ENCODE measurements at regions not wholly inside any gene's neighbourhood (a gene's known extent, or its start where the extent isn't known, plus 50 kb on each side); places are given as distances from the start of the nearest gene placed in this dataset.

DNA sequence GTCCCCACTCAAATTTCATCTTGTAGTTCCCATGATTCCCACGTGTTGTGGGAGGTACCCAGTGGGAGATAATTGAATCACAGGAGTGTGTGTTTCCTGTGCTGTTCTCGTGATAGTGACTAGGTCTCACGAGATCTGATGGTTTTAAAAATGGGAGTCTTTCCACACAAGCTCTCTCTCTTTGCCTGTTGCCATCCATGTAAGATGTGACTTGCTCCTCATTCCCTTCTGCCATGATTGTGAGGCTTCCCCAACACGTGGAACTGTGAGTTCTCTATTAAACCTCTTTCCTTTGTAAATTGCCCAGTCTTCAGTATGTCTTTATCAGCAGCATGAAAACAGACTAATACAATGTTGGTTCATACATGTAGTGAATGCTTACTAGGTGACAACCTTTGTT lies 163.2 kb upstream of the PALMD start:
- TF ChIP-seq, protein P1, sequence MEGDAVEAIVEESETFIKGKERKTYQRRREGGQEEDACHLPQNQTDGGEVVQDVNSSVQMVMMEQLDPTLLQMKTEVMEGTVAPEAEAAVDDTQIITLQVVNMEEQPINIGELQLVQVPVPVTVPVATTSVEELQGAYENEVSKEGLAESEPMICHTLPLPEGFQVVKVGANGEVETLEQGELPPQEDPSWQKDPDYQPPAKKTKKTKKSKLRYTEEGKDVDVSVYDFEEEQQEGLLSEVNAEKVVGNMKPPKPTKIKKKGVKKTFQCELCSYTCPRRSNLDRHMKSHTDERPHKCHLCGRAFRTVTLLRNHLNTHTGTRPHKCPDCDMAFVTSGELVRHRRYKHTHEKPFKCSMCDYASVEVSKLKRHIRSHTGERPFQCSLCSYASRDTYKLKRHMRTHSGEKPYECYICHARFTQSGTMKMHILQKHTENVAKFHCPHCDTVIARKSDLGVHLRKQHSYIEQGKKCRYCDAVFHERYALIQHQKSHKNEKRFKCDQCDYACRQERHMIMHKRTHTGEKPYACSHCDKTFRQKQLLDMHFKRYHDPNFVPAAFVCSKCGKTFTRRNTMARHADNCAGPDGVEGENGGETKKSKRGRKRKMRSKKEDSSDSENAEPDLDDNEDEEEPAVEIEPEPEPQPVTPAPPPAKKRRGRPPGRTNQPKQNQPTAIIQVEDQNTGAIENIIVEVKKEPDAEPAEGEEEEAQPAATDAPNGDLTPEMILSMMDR (IDR thresholded peaks at IDR 0.05), result no peak
- no peak for TF ChIP-seq POLR2A (IDR thresholded peaks at IDR 0.05)
